ENCODE measurements at regions not wholly inside any gene's neighbourhood (a gene's known extent, or its start where the extent isn't known, plus 50 kb on each side); places are given as distances from the start of the nearest gene placed in this dataset.

DNA sequence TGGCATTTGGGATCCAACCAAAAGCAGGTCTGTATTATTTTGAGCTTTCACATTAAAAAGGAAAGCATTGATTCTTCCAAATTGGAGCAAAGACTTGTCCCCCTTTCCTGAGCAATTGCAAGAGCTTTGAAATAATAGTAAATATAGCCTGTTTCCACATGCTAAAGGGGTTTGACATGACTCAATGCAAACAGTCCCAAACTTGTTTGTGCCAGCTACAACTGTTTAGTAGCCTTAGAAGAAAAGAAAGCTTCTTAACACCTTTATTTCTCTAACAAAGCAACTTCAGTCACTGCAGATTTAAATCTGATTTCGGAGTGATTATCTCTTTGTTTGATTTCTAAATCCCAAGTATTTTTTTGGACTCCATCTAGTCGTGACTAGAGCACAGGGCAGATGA, 180.2 kb downstream of the SEMA6D start:
- 41 to 55% (median 43%) methylated on average over 2 of the region's 2 CpGs for WGBS, 4 donors
- H3K4me3 ChIP-seq: no peak overlapping the region
- no peak for DNase-seq
- no peaks in the 10 kb centered on the region for H3K36me3 ChIP-seq (replicated peaks in 1 of 2)
- TF ChIP-seq, protein P1, sequence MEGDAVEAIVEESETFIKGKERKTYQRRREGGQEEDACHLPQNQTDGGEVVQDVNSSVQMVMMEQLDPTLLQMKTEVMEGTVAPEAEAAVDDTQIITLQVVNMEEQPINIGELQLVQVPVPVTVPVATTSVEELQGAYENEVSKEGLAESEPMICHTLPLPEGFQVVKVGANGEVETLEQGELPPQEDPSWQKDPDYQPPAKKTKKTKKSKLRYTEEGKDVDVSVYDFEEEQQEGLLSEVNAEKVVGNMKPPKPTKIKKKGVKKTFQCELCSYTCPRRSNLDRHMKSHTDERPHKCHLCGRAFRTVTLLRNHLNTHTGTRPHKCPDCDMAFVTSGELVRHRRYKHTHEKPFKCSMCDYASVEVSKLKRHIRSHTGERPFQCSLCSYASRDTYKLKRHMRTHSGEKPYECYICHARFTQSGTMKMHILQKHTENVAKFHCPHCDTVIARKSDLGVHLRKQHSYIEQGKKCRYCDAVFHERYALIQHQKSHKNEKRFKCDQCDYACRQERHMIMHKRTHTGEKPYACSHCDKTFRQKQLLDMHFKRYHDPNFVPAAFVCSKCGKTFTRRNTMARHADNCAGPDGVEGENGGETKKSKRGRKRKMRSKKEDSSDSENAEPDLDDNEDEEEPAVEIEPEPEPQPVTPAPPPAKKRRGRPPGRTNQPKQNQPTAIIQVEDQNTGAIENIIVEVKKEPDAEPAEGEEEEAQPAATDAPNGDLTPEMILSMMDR (IDR thresholded peaks at IDR 0.05): no peak
- TF ChIP-seq POLR2A (IDR thresholded peaks at IDR 0.05): no peak
- intact Hi-C loops (cut with DNase I): no loop called here
- no peak overlapping the region for H3K27ac ChIP-seq
- H3K4me1 ChIP-seq (replicated peaks in 1 of 2): no peaks in the 10 kb centered on the region
- H3K27me3 ChIP-seq: no peaks in the 10 kb centered on the region
- no peaks in the 10 kb centered on the region for H3K9me3 ChIP-seq (replicated peaks in 1 of 3)

DNA sequence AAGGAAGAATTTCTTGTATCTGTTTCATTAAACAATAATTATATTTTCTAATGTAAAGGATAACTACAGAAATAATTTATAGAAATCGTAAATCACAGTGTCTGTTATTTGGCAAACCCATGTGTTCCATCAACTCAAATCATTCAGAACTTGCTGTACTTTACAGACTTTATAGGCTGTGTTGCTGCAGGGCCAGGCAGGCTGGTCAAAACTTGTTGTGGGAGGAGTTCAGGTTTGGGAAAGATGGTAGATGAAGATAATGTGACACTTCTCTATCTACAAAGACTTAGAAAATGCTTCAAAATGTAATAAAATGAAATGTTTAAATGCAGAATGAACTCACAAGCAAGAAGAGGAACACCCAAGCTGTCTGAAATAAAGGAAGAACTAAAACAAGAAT, 183.4 kb downstream of the SEMA6D start:
- DNase-seq: no peak
- WGBS, 4 donors: 56 to 79% (median 67%) methylated on average over 1 of the region's 1 CpG

GRCh38 chr15:47903368-47903767, 186.1 kb downstream of the SEMA6D start:
- Histone ChIP-seq H3K4me3 (no peak overlapping the region), H3K27me3 (no peaks in the 10 kb centered on the region), H3K27ac (no peak overlapping the region), H3K36me3 (replicated peaks in 1 of 2) (no peaks in the 10 kb centered on the region), H3K4me1 (replicated peaks in 1 of 2) (no peaks in the 10 kb centered on the region), H3K9me3 (replicated peaks in 1 of 3) (no peaks in the 10 kb centered on the region)
- intact Hi-C loops (cut with DNase I): no loop called here
- no peak for DNase-seq
- no peak for TF ChIP-seq POLR2A (IDR thresholded peaks at IDR 0.05)
- TF ChIP-seq, protein P1 (IDR thresholded peaks at IDR 0.05): no peak

More for the DNA sequence above, 183.4 kb downstream of the SEMA6D start:
- no peak overlapping the region for H3K27ac ChIP-seq
- no peaks in the 10 kb centered on the region for H3K4me1 ChIP-seq (replicated peaks in 1 of 2)
- H3K4me3 ChIP-seq: no peak overlapping the region
- no peaks in the 10 kb centered on the region for H3K36me3 ChIP-seq (replicated peaks in 1 of 2)
- H3K27me3 ChIP-seq: no peaks in the 10 kb centered on the region
- no peak for TF ChIP-seq POLR2A (IDR thresholded peaks at IDR 0.05)
- TF ChIP-seq, protein P1 (IDR thresholded peaks at IDR 0.05): no peak
- no peaks in the 10 kb centered on the region for H3K9me3 ChIP-seq (replicated peaks in 1 of 3)
- intact Hi-C loops (cut with DNase I): no loop called here

- TF ChIP-seq, protein P1 (IDR thresholded peaks at IDR 0.05): no peak
- TF ChIP-seq POLR2A (IDR thresholded peaks at IDR 0.05): no peak
- intact Hi-C loops (cut with DNase I): no loop called here
- Histone ChIP-seq H3K4me3 (no peak overlapping the region), H3K9me3 (replicated peaks in 1 of 3) (no peaks in the 10 kb centered on the region), H3K27ac (no peak overlapping the region), H3K4me1 (replicated peaks in 1 of 2) (no peaks in the 10 kb centered on the region), H3K36me3 (replicated peaks in 1 of 2) (no peaks in the 10 kb centered on the region), H3K27me3 (no peaks in the 10 kb centered on the region)
- DNase-seq: no peak
- WGBS, 4 donors: 63 to 85% (median 78%) methylated on average over 1 of the region's 1 CpG
These were observed 191.2 kb downstream of the SEMA6D start for GRCh38 chr15:47908486-47908885.
